H9 (cell line): ENCODE measurements at regions not wholly inside any gene's neighbourhood (a gene's known extent, or its start where the extent isn't known, plus 50 kb on each side); places are given as distances from the start of the nearest gene placed in this dataset.

Source experiments
- DNase-seq: peaks from one replicate; pipeline ENCODE4 v3.0.0-alpha.2; 2017
- H2AFZ ChIP-seq: one replicate; pipeline ENCODE4 v1.6.1; 2013; ENCODE audit warnings: mild to moderate bottlenecking, low read length, control low read depth, moderate library complexity
- H2AK5ac ChIP-seq: 2 replicates; pipeline ENCODE4 v1.6.1; 2013; ENCODE audit warnings: low read length, control low read depth, mixed read lengths; ENCODE audit not compliant: insufficient read length
- H2BK120ac ChIP-seq: one replicate; pipeline ENCODE4 v1.6.1; 2013; ENCODE audit warnings: low read depth, mild to moderate bottlenecking, low read length, control low read depth, inconsistent platforms; ENCODE audit not compliant: poor library complexity, severe bottlenecking
- H2BK12ac ChIP-seq: 2 replicates; pipeline ENCODE4 v1.6.1; 2013; ENCODE audit warnings: low read length, control low read depth, mixed read lengths, low read depth; ENCODE audit not compliant: insufficient read length
- H2BK15ac ChIP-seq: 2 replicates; pipeline ENCODE4 v1.6.1; 2013; ENCODE audit warnings: low read depth, low read length, control low read depth
- H2BK20ac ChIP-seq: one replicate; pipeline ENCODE4 v1.6.1; 2013; ENCODE audit warnings: low read depth, mild to moderate bottlenecking, low read length, control low read depth, inconsistent platforms; ENCODE audit not compliant: poor library complexity, severe bottlenecking
- H2BK5ac ChIP-seq: 2 replicates; pipeline ENCODE4 v1.6.1; 2013; ENCODE audit warnings: low read length, control low read depth, mixed read lengths; ENCODE audit not compliant: insufficient read length
- H3K14ac ChIP-seq: 2 replicates; pipeline ENCODE4 v1.6.1; 2013; ENCODE audit warnings: low read length, control low read depth; ENCODE audit not compliant: insufficient read depth
- H3K18ac ChIP-seq: 2 replicates; pipeline ENCODE4 v1.6.1; 2013; ENCODE audit warnings: low read depth, mild to moderate bottlenecking, mixed read lengths, low read length, control low read depth; ENCODE audit not compliant: insufficient read length
- H3K23ac ChIP-seq: 2 replicates; pipeline ENCODE4 v1.6.1; 2013; ENCODE audit warnings: low read length, control low read depth, mixed read lengths, low read depth; ENCODE audit not compliant: insufficient read length
- H3K23me2 ChIP-seq: 2 replicates; pipeline ENCODE4 v1.6.1; 2013; ENCODE audit warnings: low read depth, mild to moderate bottlenecking, mixed read lengths, low read length, control low read depth; ENCODE audit not compliant: insufficient read length, poor library complexity, severe bottlenecking
- H3K27ac ChIP-seq: 2 replicates; pipeline ENCODE4 v1.5.1; 2013; ENCODE audit warnings: low read length, control low read depth, mixed read lengths, low read depth; ENCODE audit not compliant: insufficient read length
- H3K27me3 ChIP-seq: 2 replicates; pipeline ENCODE4 v1.6.1; 2013; ENCODE audit warnings: low read length, control low read depth, inconsistent platforms; ENCODE audit not compliant: insufficient read depth
- H3K4ac ChIP-seq: 2 replicates; pipeline ENCODE4 v1.6.1; 2013; ENCODE audit warnings: low read depth, mild to moderate bottlenecking, control low read depth, inconsistent platforms, low read length, moderate library complexity
- H3K4me1 ChIP-seq: 2 replicates; pipeline ENCODE4 v1.6.1; 2013; ENCODE audit warnings: low read length, control low read depth, inconsistent platforms; ENCODE audit not compliant: insufficient read depth
- H3K4me2 ChIP-seq: 2 replicates; pipeline ENCODE4 v1.6.1; 2013; ENCODE audit warnings: low read length, control low read depth, mixed read lengths; ENCODE audit not compliant: insufficient read length, insufficient read depth
- H3K56ac ChIP-seq: 2 replicates; pipeline ENCODE4 v1.6.1; 2013; ENCODE audit warnings: low read depth, mild to moderate bottlenecking, mixed read lengths, low read length, control low read depth; ENCODE audit not compliant: insufficient read length
- H3K79me1 ChIP-seq: 2 replicates; pipeline ENCODE4 v1.6.1; 2013; ENCODE audit warnings: low read depth, mild to moderate bottlenecking, moderate library complexity, low read length, control low read depth, inconsistent platforms; ENCODE audit not compliant: insufficient read depth, poor library complexity, severe bottlenecking
- H3K79me2 ChIP-seq: 2 replicates; pipeline ENCODE4 v1.6.1; 2013; ENCODE audit warnings: low read length, control low read depth, inconsistent platforms; ENCODE audit not compliant: insufficient read depth
- H3K9ac ChIP-seq: 2 replicates; pipeline ENCODE4 v1.6.1; 2013; ENCODE audit warnings: low read length, control low read depth, mixed read lengths; ENCODE audit not compliant: insufficient read length; ENCODE audit errors: extremely low read depth
- H3K9me3 ChIP-seq: one replicate; pipeline ENCODE4 v1.6.1; 2013; ENCODE audit warnings: low read depth, low read length, inconsistent platforms; ENCODE audit not compliant: control insufficient read depth
- H3T11ph ChIP-seq: one replicate; pipeline ENCODE4 v1.6.1; 2013; ENCODE audit warnings: mild to moderate bottlenecking, low read length, control low read depth, inconsistent platforms
- H4K20me1 ChIP-seq: one replicate; pipeline ENCODE4 v1.6.1; 2013; ENCODE audit not compliant: control insufficient read depth, insufficient read length, insufficient read depth
- H4K5ac ChIP-seq: 2 replicates; pipeline ENCODE4 v1.6.1; 2013; ENCODE audit warnings: low read depth, mild to moderate bottlenecking, mixed read lengths, low read length, control low read depth; ENCODE audit not compliant: insufficient read length
- H4K8ac ChIP-seq: replicated peaks from 2 replicates; pipeline ENCODE4 v1.6.1; 2013; ENCODE audit warnings: low read length, control low read depth, mixed read lengths, low read depth; ENCODE audit not compliant: insufficient read length
- H4K91ac ChIP-seq: 2 replicates; pipeline ENCODE4 v1.6.1; 2013; ENCODE audit warnings: low read depth, mild to moderate bottlenecking, moderate library complexity, mixed read lengths, low read length, control low read depth; ENCODE audit not compliant: insufficient read length
- H3K27ac Mint-ChIP-seq, 3 experiments: 2 replicates in 2 of 3; 3 replicates in 1 of 3; pipeline ENCODE4 v1.8.0; 2020 to 2021; ENCODE audit warnings: mixed read lengths in 3 of 3, mild to moderate bottlenecking in 1 of 3, moderate library complexity in 1 of 3
- H3K27me3 Mint-ChIP-seq: 2 replicates; pipeline ENCODE4 v1.8.0; 2021; ENCODE audit warnings: low read depth, mild to moderate bottlenecking, moderate library complexity, mixed read lengths
- H3K36me3 Mint-ChIP-seq, 3 experiments: 2 replicates in 2 of 3; 3 replicates in 1 of 3; pipeline ENCODE4 v1.8.0; 2020 to 2021; ENCODE audit warnings: low read depth in 3 of 3, mixed read lengths in 3 of 3; ENCODE audit not compliant: insufficient read depth in 1 of 3
- H3K4me1 Mint-ChIP-seq, 2 experiments: 2 replicates each; pipeline ENCODE4 v1.8.0; 2020; ENCODE audit warnings: mixed read lengths in 2 of 2
- H3K4me3 Mint-ChIP-seq, 2 experiments: 2 replicates in 1 of 2; 3 replicates in 1 of 2; pipeline ENCODE4 v1.8.0; 2020 to 2021; ENCODE audit warnings: mild to moderate bottlenecking in 2 of 2, mixed read lengths in 2 of 2, moderate library complexity in 1 of 2
- H3K9me3 Mint-ChIP-seq, 2 experiments: 2 replicates in 1 of 2; 3 replicates in 1 of 2; pipeline ENCODE4 v1.8.0; 2020; ENCODE audit warnings: mild to moderate bottlenecking in 2 of 2, mixed read lengths in 2 of 2, moderate library complexity in 1 of 2
- CTCF ChIP-seq: fragments of 200-600 bp; sonication (generic); conservative IDR thresholded peaks from 3 replicates; pipeline ENCODE4 v1.8.0; 2021; ENCODE audit warnings: antibody characterized with exemption, mild to moderate bottlenecking
- WGBS: extraction: QIAGEN DNeasy Blood & Tissue Kit; methylation state at CpG from one replicate; pipeline ENCODE4 v1.1.7; 2013; ENCODE audit warnings: missing lambda C conversion rate, low lambda C conversion rate, mixed read lengths; ENCODE audit not compliant: insufficient read length; ENCODE audit errors: extremely low coverage; 5-methylcytosine and 5-hydroxymethylcytosine counted together

- Histone ChIP-seq H3K79me1 (no peaks in the 10 kb centered on the region), H4K91ac (no peak overlapping the region), H2BK5ac (no peak overlapping the region), H2BK15ac (no peak overlapping the region), H3K79me2 (no peaks in the 10 kb centered on the region), H2BK120ac (no peak overlapping the region), H3K9me3 (no peaks in the 10 kb centered on the region), H3K14ac (no peak overlapping the region), H3K23me2 (no peaks in the 10 kb centered on the region), H3K27me3 (no peaks in the 10 kb centered on the region), H4K20me1 (no peaks in the 10 kb centered on the region), H3T11ph (no peak overlapping the region), H3K4me2 (no peak overlapping the region), H3K9ac (no peak overlapping the region), H3K23ac (no peak overlapping the region), H2BK20ac (no peak overlapping the region), H2AFZ (no peak overlapping the region), H2AK5ac (no peak overlapping the region), H3K4me1 (no peaks in the 10 kb centered on the region), H3K18ac (no peak overlapping the region), H4K8ac (no peak overlapping the region), H4K5ac (no peak overlapping the region), H3K4ac (no peak overlapping the region), H2BK12ac (no peak overlapping the region), H3K56ac (no peak overlapping the region), H3K27ac (no peak overlapping the region)
- no peaks in the 10 kb centered on the region for H3K9me3 Mint-ChIP-seq
- DNase-seq, result no peak
- H3K27ac Mint-ChIP-seq, result no peak overlapping the region; a peak in 1 of 7 replicates
- H3K4me3 Mint-ChIP-seq, result no peak overlapping the region
- H3K27me3 Mint-ChIP-seq, result no peaks in the 10 kb centered on the region
- WGBS, result no CpG with 5 or more reads among the region's 3 CpGs
- TF ChIP-seq CTCF, result no peak
- H3K36me3 Mint-ChIP-seq, result no peaks in the 10 kb centered on the region
- peaks cover 4 to 13% of the 10 kb centered on the region in 2 experiments for H3K4me1 Mint-ChIP-seq
Measured at GRCh38 chr5:145633474-145633873, 201.7 kb downstream of the PRELID2 start.
